GM19438 (cell line): ENCODE measurements at regions not wholly inside any gene's neighbourhood (a gene's known extent, or its start where the extent isn't known, plus 50 kb on each side); places are given as distances from the start of the nearest gene placed in this dataset.

Experiments
- ATAC-seq: cut with Tn5 transposase; IDR thresholded peaks from one replicate; pipeline ENCODE4 v1.9.1; 2021; ENCODE audit warnings: low read depth; ENCODE audit not compliant: unreplicated experiment

DNA sequence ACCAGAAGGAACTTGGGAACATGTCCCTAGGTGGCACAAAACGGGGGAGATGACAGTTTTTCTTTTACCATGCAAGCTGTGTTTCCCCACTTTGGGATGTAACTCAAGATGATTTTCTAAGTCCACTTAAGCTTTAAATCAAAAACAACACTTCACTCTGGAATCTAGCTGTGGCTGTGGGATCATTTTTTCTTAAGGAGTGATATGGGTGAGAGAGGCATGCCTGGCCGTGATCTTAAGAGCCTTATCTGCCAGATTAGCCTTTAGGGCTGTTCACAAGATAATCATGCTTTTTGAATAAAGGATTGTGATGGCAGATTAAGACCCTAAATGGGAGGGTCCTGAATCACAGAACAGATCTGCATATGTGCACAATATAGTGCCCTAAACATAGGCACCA lies 384.8 kb upstream of the SEMA6D start:
- no peak for ATAC-seq

DNA sequence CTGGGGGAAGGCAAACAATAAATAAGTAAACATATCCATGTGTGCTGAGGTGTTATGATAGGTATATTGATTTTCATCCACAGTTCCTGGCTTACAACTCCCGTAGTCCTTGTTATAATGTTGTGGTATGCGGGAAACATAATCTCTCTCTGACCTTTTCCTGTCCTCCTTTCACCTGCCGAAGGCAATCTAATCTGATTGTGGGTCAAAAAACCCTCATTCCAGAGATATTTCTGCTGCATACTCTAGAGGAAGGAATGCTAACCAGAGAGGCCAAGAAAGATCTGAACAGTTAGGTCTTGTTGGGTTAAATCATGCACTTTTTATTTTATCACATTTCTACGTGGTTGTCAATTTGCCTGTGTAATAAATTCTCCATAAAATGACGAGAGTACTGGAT lies 383.6 kb upstream of the SEMA6D start:
- ATAC-seq = no peak

DNA sequence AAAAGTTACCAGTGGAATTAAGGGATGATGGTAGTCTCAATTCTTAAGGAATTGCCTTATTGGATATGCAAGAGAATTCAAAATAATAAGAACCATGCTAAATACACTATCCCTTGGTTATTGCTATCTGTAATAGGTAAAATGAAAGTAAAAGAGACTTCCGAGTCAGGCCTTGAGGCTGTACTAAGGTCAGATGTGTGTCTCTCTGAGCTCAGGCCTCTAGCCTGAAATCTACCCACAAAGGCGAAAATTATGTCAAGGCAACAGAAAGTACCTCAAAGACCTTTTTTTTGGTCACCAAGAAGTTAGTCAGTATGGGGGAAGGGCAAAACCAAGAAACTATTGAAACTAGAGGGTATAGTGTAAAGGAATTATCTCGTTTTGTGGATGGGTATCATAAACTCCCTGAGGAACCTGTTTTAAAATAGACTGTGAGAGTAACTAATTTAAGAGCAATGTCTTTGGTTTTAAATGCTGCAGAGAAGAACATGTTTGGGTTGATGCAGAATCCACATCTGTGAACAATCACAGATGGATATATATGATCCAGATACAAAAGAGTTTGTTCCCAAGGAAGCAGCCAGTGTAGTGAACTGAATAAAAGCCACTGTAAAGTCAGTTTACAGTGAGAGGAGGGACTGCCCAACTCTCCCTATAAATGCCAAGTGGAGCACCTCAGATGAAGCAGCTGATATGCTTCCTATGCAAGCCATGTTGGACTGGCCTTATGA lies 382.3 kb upstream of the SEMA6D start:
- no peak for ATAC-seq

DNA sequence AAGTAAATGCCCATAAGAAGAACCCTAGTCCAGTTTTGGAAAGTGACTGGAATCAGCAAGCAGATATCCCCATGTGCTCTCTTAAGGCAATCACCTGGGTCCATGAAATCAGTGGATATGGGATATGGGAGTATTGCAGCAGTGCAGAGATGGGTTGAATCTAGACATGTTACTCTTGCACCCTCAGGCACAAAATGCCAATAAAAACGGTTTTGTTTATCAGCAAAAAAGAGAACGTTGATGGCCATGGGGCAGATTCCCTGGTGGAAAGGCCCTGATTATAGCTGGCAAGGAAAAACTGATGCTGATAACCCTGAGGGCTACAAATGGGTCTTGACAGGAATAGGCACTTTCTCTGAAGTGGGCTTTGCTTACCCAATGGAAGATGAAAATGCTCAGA lies 380.2 kb upstream of the SEMA6D start:
- no peak for ATAC-seq

DNA sequence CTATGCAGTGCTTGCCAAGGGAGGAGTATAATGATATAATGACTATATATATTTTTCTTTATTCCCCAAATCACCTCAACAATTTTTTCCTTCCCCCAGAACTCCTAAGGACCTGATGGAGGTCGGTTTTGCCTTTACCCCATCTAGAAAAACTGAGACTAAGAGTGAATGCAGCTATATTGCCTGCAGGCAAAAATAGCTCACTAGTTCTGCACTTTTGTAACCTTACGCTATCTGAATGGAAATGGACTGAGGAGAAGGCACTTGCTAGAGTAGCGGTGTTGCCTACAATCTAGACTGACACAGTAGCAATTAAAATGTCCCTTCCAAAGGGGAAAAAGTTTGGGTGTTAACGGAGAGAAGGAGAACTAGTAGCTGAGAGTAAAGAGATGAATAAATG lies 379.5 kb upstream of the SEMA6D start:
- no peak for ATAC-seq

DNA sequence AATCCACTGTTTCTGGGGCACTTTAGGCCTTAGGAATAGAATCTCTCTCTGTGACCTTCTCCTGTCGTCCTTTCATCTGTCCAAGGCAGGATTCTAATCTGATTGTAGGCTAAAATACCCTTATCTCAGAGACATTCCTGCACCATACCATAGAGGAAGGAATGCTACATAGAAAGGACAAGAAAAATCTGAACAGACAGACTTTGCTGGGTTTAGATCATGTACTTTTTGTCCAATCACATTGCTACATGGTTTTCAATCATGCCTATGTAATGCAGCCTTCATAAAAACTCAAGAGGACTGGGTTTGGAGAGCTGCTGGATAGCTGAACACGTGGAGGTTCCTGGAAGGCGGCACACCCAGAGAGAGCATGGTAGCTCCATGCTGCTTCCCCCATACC lies 378.5 kb upstream of the SEMA6D start:
- no peak for ATAC-seq

GRCh38 chr15:47339800-47340570 lies 377.3 kb upstream of the SEMA6D start:
- no peak for ATAC-seq

GRCh38 chr15:47340571-47340920 lies 376.8 kb upstream of the SEMA6D start:
- no peak for ATAC-seq

GRCh38 chr15:47349179-47349578 lies 368.1 kb upstream of the SEMA6D start:
- no peak for ATAC-seq

GRCh38 chr15:47351501-47351900 lies 365.8 kb upstream of the SEMA6D start:
- ATAC-seq = no peak

DNA sequence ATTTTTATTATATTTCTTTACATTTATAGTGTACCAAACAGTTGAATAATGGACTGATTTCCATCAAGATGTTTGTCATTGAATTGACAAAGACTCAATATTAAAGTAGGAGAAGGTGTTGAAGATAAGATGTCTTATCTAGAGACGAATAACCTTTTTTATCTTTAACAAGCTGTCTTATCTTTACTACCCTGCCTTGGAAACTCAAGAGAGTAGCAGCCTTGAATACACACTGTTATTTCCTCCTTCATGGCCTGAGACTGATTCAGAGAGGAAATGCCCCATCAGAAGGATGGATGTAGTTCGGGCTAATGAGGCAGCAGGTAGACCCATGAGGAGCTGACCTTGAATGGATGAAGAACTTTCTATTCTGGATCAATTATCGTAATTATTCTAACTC lies 365.1 kb upstream of the SEMA6D start:
- no peak for ATAC-seq

- no peak for ATAC-seq
Measured at GRCh38 chr15:47355759-47356158, 361.5 kb upstream of the SEMA6D start.

- ATAC-seq = no peak
Measured at GRCh38 chr15:47356297-47356696, 361.0 kb upstream of the SEMA6D start.

DNA sequence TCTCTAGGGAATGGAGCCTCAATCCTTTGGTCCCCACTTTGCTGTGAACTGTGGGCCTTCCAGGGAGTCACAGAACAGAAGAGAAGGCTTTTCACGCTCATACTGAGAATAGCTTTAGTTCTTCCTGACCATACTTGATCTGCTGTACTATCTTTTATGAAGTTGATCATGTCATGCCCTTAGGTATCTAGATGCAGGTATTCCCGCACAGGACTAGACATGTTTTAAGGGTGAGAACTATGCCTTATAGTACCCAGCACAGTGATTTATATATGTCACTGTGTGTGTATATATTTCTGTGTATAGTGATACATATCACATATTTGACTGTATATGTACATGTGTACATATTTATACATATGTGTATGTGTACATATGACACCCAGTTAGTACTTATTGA lies 358.4 kb upstream of the SEMA6D start:
- ATAC-seq = no peak

GRCh38 chr15:47360305-47360704 lies 357.0 kb upstream of the SEMA6D start:
- no peak for ATAC-seq

- ATAC-seq = no peak
Measured at GRCh38 chr15:47362118-47362905, 355.0 kb upstream of the SEMA6D start.

DNA sequence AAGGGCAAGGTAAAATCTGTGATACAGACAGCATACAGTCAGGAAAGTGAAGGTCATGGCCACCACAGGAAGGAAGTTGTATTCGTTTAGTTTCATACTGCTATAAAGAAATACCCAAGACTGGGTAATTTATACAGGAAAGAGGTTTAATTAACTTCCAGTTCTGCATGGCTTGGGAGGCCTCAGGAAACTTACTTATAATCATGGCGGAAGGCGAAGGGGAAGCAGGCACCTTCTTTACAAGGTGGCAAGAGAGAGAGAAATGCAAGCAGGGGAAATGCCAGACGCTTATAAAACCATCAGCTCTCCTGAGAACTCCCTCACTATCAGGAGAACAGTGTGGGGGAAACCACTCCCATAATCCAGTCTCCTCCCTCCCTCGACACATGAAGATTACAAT lies 353.7 kb upstream of the SEMA6D start:
- no peak for ATAC-seq

GRCh38 chr15:47364230-47365141 lies 352.8 kb upstream of the SEMA6D start:
- no peak for ATAC-seq

DNA sequence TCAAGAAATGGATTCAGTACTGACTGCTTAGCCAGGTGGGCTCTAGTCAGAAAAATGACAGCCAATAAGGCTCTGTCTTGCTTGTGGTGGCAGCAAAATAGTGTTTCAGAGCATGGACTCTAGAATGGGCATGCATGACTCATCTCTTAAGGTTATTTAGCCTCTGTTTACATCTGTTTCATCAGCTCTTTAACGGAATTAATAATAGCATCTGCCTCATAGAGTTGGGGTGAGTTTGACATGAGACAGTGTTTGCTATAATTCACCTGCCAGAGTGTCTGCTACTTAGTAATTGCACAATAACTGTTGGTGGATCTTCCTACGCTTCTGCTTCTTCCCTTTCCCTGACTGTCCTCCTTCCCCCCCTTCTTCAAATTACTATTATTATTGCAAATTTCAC lies 350.4 kb upstream of the SEMA6D start:
- no peak for ATAC-seq

DNA sequence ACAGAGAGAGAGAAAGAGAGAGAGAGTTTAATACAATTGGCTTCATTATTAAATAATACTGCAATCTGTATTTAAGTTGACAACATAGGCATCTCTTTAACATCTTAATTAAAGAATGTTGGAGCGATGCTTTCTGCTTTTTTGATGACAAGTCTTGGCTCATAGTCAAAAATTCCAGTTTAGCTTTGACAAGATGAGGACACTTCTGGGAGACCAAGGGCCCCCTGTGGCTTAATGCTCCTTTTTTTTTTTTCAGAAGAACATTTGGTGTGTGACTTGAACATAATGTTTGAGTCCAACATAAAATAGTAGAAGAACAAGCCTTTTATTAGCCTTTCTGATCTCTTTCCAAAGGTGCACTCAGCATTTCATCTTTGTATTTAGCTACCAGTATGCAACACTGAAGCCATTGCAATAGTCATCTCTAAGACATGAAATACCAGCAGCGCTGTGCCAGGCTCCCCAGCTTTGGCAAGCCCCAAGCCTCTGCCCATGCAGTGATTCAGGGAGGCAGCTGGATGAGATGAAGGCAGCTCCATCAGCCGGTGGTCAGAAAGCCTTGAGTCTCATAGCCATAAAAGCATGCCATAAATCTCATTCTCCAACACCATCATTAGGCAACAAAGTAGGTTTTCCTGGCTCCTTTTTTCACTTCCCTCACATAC lies 349.4 kb upstream of the SEMA6D start:
- ATAC-seq = no peak
